Neural progenitor cell (in vitro differentiated cells): ENCODE measurements at regions not wholly inside any gene's neighbourhood (a gene's known extent, or its start where the extent isn't known, plus 50 kb on each side); places are given as distances from the start of the nearest gene placed in this dataset.

Source experiments
- EZH2 ChIP-seq: fragments of 200-600 bp; sonication (generic); IDR thresholded peaks from 2 replicates; pipeline ENCODE4 v1.6.1; 2017; ENCODE audit warnings: antibody characterized with exemption, mild to moderate bottlenecking, moderate library complexity
- EZH2phosphoT487 ChIP-seq: fragments of 200-600 bp; sonication (generic); IDR thresholded peaks from 2 replicates; pipeline ENCODE4 v1.6.1; 2017; ENCODE audit warnings: antibody characterized with exemption
- TF ChIP-seq, protein P1 (sequence below): fragments of 200-600 bp; sonication (generic); IDR thresholded peaks from 2 replicates; pipeline ENCODE4 v1.5.1; 2017; ENCODE audit warnings: antibody characterized with exemption, mild to moderate bottlenecking

DNA sequence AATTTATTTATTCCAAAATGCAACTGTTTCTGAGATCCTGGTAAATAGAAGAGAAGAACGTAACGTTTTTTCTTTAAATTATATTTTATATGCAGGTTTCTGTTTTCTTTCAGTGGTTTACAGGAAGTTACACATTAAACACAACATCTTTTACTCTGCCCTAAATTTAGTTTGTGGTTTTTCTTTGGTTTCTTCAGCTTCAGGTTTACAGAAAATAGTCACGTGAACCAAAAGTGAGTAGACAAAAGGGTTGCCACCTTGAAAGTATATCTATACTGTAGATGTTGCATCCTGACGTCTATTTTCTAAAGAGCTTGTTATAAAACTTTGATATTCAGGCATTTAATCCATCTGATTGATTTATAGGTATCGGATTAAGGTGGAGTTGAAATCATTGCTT, 1236.6 kb downstream of the MAT2B start:
- no peak for TF ChIP-seq EZH2
- TF ChIP-seq, protein P1, sequence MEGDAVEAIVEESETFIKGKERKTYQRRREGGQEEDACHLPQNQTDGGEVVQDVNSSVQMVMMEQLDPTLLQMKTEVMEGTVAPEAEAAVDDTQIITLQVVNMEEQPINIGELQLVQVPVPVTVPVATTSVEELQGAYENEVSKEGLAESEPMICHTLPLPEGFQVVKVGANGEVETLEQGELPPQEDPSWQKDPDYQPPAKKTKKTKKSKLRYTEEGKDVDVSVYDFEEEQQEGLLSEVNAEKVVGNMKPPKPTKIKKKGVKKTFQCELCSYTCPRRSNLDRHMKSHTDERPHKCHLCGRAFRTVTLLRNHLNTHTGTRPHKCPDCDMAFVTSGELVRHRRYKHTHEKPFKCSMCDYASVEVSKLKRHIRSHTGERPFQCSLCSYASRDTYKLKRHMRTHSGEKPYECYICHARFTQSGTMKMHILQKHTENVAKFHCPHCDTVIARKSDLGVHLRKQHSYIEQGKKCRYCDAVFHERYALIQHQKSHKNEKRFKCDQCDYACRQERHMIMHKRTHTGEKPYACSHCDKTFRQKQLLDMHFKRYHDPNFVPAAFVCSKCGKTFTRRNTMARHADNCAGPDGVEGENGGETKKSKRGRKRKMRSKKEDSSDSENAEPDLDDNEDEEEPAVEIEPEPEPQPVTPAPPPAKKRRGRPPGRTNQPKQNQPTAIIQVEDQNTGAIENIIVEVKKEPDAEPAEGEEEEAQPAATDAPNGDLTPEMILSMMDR: no peak
- TF ChIP-seq EZH2phosphoT487: no peak
